ENCODE measurements at regions not wholly inside any gene's neighbourhood (a gene's known extent, or its start where the extent isn't known, plus 50 kb on each side); places are given as distances from the start of the nearest gene placed in this dataset.

DNA sequence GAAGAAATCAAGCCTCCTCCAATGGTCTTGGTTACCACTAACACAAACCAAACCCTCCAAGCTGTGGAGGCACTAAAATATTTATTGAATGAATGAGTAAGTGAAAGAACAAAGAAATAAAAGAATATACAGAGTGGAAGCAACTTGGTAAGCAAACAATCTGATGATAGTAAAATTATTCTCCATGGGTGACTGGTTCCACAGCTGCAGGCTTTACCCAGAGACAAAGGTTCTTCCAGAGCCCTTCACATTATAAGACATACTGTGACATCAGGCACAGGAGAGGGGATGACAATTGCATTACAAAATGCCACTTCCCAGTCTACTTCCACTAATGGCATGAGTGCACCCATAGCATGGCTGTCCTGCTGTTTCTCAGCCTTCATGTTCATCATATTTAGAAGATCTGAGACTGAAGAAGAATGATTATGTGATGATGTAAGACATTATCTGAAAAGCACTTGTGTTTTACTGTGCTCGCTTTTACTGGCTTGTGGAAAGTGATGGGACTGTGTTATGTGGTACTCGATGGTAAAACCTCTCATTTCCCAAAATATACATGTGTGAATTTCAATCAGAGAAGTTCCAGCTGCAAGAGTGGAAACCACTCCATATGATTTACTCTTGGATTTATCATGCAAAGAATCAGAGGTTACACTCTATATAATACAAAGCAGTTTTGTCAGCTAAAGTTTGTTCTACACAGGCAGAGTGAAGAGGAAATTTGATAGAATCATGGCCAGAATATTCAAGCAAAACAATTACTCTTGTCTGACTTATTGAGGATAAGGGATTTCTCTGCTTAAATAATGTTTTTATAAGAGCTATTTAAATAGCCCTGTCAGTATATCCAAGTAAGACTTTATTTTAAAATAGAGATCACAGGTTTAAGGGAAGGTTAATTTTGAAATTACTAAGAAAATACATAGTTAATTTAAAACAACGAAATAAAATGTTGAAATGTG is 220.2 kb upstream of the NBEA start:
- Mint-ChIP-seq H3K27ac (no peak overlapping the region), H3K36me3 (ENCODE audit: insufficient read depth in 1 of 3, low read depth in 3 of 3) (no peaks in the 10 kb centered on the region; a peak in 1 of 7 replicates)
- no peaks in the 10 kb centered on the region for H4K20me1 ChIP-seq (ENCODE audit: control insufficient read depth, insufficient read depth, insufficient read length)

More for the DNA sequence above, 220.2 kb upstream of the NBEA start:
- no peak overlapping the region for H4K8ac ChIP-seq (replicated peaks; ENCODE audit: insufficient read length, low read depth, low read length)
- TF ChIP-seq, protein P1, sequence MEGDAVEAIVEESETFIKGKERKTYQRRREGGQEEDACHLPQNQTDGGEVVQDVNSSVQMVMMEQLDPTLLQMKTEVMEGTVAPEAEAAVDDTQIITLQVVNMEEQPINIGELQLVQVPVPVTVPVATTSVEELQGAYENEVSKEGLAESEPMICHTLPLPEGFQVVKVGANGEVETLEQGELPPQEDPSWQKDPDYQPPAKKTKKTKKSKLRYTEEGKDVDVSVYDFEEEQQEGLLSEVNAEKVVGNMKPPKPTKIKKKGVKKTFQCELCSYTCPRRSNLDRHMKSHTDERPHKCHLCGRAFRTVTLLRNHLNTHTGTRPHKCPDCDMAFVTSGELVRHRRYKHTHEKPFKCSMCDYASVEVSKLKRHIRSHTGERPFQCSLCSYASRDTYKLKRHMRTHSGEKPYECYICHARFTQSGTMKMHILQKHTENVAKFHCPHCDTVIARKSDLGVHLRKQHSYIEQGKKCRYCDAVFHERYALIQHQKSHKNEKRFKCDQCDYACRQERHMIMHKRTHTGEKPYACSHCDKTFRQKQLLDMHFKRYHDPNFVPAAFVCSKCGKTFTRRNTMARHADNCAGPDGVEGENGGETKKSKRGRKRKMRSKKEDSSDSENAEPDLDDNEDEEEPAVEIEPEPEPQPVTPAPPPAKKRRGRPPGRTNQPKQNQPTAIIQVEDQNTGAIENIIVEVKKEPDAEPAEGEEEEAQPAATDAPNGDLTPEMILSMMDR (conservative IDR thresholded peaks at IDR 0.05): no peak
- no peak overlapping the region for H3K23ac ChIP-seq (ENCODE audit: insufficient read length, low read depth, low read length)
- no peaks in the 10 kb centered on the region for H3K27me3 ChIP-seq (ENCODE audit: insufficient read depth, low read length)
- H2BK15ac ChIP-seq (ENCODE audit: low read depth, low read length): no peak overlapping the region
- H3K79me2 ChIP-seq (ENCODE audit: insufficient read depth, low read length): no peaks in the 10 kb centered on the region
- no peak overlapping the region for H3K56ac ChIP-seq (ENCODE audit: insufficient read length, low read depth, low read length)
- no peak overlapping the region for H2AK5ac ChIP-seq (ENCODE audit: insufficient read length, low read length)
- H3K9ac ChIP-seq (ENCODE audit: extremely low read depth, insufficient read length, low read length): no peak overlapping the region
- H2BK5ac ChIP-seq (ENCODE audit: insufficient read length, low read length): no peak overlapping the region
- H3K4me1 Mint-ChIP-seq: no peaks in the 10 kb centered on the region
- H3K9me3 ChIP-seq (ENCODE audit: control insufficient read depth, low read depth, low read length): no peaks in the 10 kb centered on the region
- no CpG with 5 or more reads among the region's 3 CpGs for WGBS (ENCODE audit: extremely low coverage, insufficient read length, low lambda C conversion rate)
- H3K79me1 ChIP-seq (ENCODE audit: insufficient read depth, low read depth, low read length, poor library complexity, severe bottlenecking): no peaks in the 10 kb centered on the region
- no peak overlapping the region for H3K4ac ChIP-seq (ENCODE audit: low read depth, low read length)
- no peak overlapping the region for H4K91ac ChIP-seq (ENCODE audit: insufficient read length, low read depth, low read length)
- H3K27me3 Mint-ChIP-seq (ENCODE audit: low read depth): no peaks in the 10 kb centered on the region
- H3K18ac ChIP-seq (ENCODE audit: insufficient read length, low read depth, low read length): no peak overlapping the region
- no peak overlapping the region for H3K27ac ChIP-seq (ENCODE audit: insufficient read length, low read depth, low read length)
- no peak overlapping the region for H3K4me2 ChIP-seq (ENCODE audit: insufficient read depth, insufficient read length, low read length)
- H3K4me1 ChIP-seq (ENCODE audit: insufficient read depth, low read length): no peaks in the 10 kb centered on the region
- H3T11ph ChIP-seq (ENCODE audit: low read length): no peak overlapping the region
- DNase-seq: no peak
- no peak overlapping the region for H2BK120ac ChIP-seq (ENCODE audit: low read depth, low read length, poor library complexity, severe bottlenecking)
- no peak overlapping the region for H2BK12ac ChIP-seq (ENCODE audit: insufficient read length, low read depth, low read length)
- no peaks in the 10 kb centered on the region for H3K23me2 ChIP-seq (ENCODE audit: insufficient read length, low read depth, low read length, poor library complexity, severe bottlenecking)
- no peak overlapping the region for H3K4me3 Mint-ChIP-seq
- H3K14ac ChIP-seq (ENCODE audit: insufficient read depth, low read length): no peak overlapping the region
- H2AFZ ChIP-seq (ENCODE audit: low read length): no peak overlapping the region
- peaks cover 0 to 4% of the 10 kb centered on the region in 2 experiments; a peak in 2 of 5 replicates for H3K9me3 Mint-ChIP-seq
- H2BK20ac ChIP-seq (ENCODE audit: low read depth, low read length, poor library complexity, severe bottlenecking): no peak overlapping the region
- no peak overlapping the region for H4K5ac ChIP-seq (ENCODE audit: insufficient read length, low read depth, low read length)

Measured in H9 (cell line).